ENCODE measurements at regions not wholly inside any gene's neighbourhood (a gene's known extent, or its start where the extent isn't known, plus 50 kb on each side); places are given as distances from the start of the nearest gene placed in this dataset.

DNA sequence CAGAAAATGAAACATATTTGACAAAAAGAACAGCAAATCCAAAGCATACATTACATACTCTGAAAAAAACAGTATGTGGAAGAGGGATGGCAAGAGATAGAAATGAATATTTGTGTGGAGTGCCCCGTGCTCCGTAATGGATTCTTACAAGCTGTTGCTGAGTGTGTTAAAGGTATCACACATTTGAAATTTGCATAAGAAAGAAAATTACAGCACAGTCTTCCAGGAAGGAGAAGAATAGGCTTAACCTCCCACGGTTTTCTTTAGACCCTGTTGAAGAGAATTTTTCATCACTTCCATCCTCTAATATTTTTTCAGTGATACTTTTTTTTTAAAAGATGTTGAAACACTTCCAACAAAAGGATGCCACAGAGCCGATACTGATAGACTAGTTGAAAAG lies 1489.4 kb downstream of the RAPGEF2 start (continued):
- TF ChIP-seq, protein P1, sequence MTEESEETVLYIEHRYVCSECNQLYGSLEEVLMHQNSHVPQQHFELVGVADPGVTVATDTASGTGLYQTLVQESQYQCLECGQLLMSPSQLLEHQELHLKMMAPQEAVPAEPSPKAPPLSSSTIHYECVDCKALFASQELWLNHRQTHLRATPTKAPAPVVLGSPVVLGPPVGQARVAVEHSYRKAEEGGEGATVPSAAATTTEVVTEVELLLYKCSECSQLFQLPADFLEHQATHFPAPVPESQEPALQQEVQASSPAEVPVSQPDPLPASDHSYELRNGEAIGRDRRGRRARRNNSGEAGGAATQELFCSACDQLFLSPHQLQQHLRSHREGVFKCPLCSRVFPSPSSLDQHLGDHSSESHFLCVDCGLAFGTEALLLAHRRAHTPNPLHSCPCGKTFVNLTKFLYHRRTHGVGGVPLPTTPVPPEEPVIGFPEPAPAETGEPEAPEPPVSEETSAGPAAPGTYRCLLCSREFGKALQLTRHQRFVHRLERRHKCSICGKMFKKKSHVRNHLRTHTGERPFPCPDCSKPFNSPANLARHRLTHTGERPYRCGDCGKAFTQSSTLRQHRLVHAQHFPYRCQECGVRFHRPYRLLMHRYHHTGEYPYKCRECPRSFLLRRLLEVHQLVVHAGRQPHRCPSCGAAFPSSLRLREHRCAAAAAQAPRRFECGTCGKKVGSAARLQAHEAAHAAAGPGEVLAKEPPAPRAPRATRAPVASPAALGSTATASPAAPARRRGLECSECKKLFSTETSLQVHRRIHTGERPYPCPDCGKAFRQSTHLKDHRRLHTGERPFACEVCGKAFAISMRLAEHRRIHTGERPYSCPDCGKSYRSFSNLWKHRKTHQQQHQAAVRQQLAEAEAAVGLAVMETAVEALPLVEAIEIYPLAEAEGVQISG (CRISPR knock-in tag; IDR thresholded peaks at IDR 0.05) = no peak

DNA sequence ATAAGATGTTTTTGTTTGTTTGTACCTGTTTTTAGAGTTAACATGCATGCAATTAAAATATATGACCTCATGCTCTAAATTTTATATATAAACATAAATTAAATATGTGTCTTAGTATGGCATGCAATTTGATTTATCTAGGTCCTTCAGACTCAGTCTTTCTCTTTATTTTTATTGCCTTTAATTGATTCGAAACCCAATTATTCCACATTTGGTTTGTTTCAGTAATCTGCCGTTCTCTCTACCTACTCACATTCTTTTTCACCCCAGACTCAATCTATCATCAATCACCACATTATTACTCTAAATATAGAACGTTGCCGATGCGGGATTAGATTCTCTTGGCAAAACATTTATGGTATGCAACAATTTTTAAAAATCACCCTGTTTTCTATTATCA lies 1492.8 kb downstream of the RAPGEF2 start:
- in situ Hi-C loops (cut with HindIII; ENCODE audit: extremely low pct_ligation_motif_present, low pct_unique_long_range_greater_than_20kb) = no loop called here
- intact Hi-C loops (cut with micrococcal nuclease; ENCODE audit: unreplicated experiment) = no loop called here
- WGBS (ENCODE audit: low lambda C conversion rate) = 8% methylated on average over 5 of the region's 5 CpGs
- H3K4me2 ChIP-seq (ENCODE audit: low read depth, low read length) = no peak overlapping the region
- no peaks in the 10 kb centered on the region for H3K79me2 ChIP-seq (ENCODE audit: insufficient read depth, low read length)
- CTCF ChIA-PET (ENCODE audit: low intra/inter-chr PET ratio, low total read pairs) = no interaction called here
- H3K27me3 ChIP-seq (ENCODE audit: control insufficient read depth in 1 of 2, insufficient read depth in 2 of 2, low read length in 2 of 2) = no peaks in the 10 kb centered on the region
- no peaks in the 10 kb centered on the region for H4K20me1 ChIP-seq (ENCODE audit: insufficient read depth, low read length)
- ATAC-seq = no peak
- BruUV-seq (replicated peaks) = no TSS peak
- DNase-seq (ENCODE audit: low spot score) = no peak
- H3K9me3 ChIP-seq (ENCODE audit: low read length) = no peaks in the 10 kb centered on the region
- no peaks in the 10 kb centered on the region for H3K4me1 ChIP-seq (ENCODE audit: insufficient read depth, low read length)
- no peak overlapping the region for H3K27ac ChIP-seq (ENCODE audit: extremely low read length, insufficient read depth, low read length)
- H3K4me3 ChIP-seq (replicated peaks in 1 of 3; ENCODE audit: insufficient read depth in 1 of 3, low read depth in 2 of 3, low read length in 3 of 3) = no peak overlapping the region
- no peaks in the 10 kb centered on the region for H3K36me3 ChIP-seq (replicated peaks in 1 of 2; ENCODE audit: control insufficient read depth in 1 of 2, insufficient read depth in 2 of 2, low read length in 2 of 2)
- no peak for FAIRE-seq
- H3K9ac ChIP-seq (ENCODE audit: insufficient read depth, low read depth, low read length) = no peak overlapping the region
- POLR2A ChIA-PET = no interaction called here
- H2AFZ ChIP-seq (ENCODE audit: low read length) = no peak overlapping the region
- TF ChIP-seq AGO2 (optimal IDR thresholded peaks at IDR 0.05; ENCODE audit: low read depth, low read length) = no peak
- TF ChIP-seq ADNP (CRISPR knock-in tag; IDR thresholded peaks at IDR 0.05) = no peak
- TF ChIP-seq, protein P2, sequence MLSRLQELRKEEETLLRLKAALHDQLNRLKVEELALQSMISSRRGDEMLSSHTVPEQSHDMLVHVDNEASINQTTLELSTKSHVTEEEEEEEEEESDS (CRISPR knock-in tag; IDR thresholded peaks at IDR 0.05; ENCODE audit: borderline replicate concordance) = no peak
- TF ChIP-seq ZBTB7A (CRISPR knock-in tag; IDR thresholded peaks at IDR 0.05) = no peak
- TF ChIP-seq, protein P3, sequence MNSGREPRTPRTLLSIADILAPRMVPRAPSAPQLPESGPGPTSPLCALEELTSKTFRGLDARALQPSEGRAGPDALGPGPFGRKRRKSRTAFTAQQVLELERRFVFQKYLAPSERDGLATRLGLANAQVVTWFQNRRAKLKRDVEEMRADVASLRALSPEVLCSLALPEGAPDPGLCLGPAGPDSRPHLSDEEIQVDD (CRISPR knock-in tag; IDR thresholded peaks at IDR 0.05; ENCODE audit: borderline replicate concordance) = no peak
- TF ChIP-seq, protein P4, sequence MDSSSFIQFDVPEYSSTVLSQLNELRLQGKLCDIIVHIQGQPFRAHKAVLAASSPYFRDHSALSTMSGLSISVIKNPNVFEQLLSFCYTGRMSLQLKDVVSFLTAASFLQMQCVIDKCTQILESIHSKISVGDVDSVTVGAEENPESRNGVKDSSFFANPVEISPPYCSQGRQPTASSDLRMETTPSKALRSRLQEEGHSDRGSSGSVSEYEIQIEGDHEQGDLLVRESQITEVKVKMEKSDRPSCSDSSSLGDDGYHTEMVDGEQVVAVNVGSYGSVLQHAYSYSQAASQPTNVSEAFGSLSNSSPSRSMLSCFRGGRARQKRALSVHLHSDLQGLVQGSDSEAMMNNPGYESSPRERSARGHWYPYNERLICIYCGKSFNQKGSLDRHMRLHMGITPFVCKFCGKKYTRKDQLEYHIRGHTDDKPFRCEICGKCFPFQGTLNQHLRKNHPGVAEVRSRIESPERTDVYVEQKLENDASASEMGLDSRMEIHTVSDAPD (CRISPR knock-in tag; IDR thresholded peaks at IDR 0.05) = no peak
- no peak for TF ChIP-seq ZNF550 (CRISPR knock-in tag; IDR thresholded peaks at IDR 0.05; ENCODE audit: borderline replicate concordance)
- no peak for TF ChIP-seq GABPA (IDR thresholded peaks at IDR 0.05; ENCODE audit: low read depth, low read length)
- TF ChIP-seq GABPA (CRISPR knock-in tag; IDR thresholded peaks at IDR 0.05; ENCODE audit: low read depth) = no peak
- TF ChIP-seq MED1 (CRISPR knock-in tag; IDR thresholded peaks at IDR 0.05) = no peak
- TF ChIP-seq, protein P5, sequence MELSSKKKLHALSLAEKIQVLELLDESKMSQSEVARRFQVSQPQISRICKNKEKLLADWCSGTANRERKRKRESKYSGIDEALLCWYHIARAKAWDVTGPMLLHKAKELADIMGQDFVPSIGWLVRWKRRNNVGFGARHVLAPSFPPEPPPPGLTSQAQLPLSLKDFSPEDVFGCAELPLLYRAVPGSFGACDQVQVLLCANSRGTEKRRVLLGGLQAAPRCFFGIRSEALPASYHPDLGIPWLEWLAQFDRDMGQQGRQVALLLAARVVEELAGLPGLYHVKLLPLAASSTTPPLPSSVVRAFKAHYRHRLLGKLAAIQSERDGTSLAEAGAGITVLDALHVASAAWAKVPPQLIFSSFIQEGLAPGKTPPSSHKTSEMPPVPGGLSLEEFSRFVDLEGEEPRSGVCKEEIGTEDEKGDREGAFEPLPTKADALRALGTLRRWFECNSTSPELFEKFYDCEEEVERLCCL (CRISPR knock-in tag; IDR thresholded peaks at IDR 0.05; ENCODE audit: borderline replicate concordance) = no peak
- TF ChIP-seq, protein P6, sequence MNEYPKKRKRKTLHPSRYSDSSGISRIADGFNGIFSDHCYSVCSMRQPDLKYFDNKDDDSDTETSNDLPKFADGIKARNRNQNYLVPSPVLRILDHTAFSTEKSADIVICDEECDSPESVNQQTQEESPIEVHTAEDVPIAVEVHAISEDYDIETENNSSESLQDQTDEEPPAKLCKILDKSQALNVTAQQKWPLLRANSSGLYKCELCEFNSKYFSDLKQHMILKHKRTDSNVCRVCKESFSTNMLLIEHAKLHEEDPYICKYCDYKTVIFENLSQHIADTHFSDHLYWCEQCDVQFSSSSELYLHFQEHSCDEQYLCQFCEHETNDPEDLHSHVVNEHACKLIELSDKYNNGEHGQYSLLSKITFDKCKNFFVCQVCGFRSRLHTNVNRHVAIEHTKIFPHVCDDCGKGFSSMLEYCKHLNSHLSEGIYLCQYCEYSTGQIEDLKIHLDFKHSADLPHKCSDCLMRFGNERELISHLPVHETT (CRISPR knock-in tag; conservative IDR thresholded peaks at IDR 0.05) = no peak
- TF ChIP-seq ZNF207 (IDR thresholded peaks at IDR 0.05; ENCODE audit: borderline replicate concordance) = no peak
